GM08714 (cell line): ENCODE measurements at regions not wholly inside any gene's neighbourhood (a gene's known extent, or its start where the extent isn't known, plus 50 kb on each side); places are given as distances from the start of the nearest gene placed in this dataset.

Experiments used
- H3K4me3 ChIP-seq: fragments of 200-500 bp; sonication (Bioruptor generic); 2 replicates; pipeline ENCODE4 v1.5.1; 2014; ENCODE audit warnings: mild to moderate bottlenecking, low read length, inconsistent platforms
- ZNF274 ChIP-seq: IDR thresholded peaks from 2 replicates; pipeline ENCODE4 v1.6.1; 2012; ENCODE audit warnings: mild to moderate bottlenecking, low read depth, low read length

GRCh38 chr16:86962259-86962658 lies 354.9 kb downstream of the C16orf95 start:
- no peak for TF ChIP-seq ZNF274
- no peak overlapping the region for H3K4me3 ChIP-seq

DNA sequence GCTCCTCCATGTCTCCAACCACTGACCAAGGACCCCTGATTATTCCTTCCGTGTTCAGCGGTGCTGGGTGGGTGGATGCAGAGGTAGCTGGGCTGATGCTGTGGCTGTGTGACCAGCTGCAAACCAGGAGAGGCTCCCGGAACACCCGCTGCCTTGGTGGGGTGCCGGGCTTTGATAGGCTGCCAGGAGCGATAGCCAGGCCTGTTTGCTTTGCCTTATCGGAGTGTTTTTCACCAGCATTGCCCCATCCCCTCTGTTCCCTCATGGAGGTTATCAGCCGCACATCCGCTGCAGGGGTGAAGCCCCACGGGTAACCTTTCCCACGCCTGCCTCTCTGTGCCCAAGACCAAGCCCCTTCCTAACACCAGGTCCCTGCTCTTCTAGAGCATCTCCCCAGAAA lies 354.3 kb downstream of the C16orf95 start:
- no peak for TF ChIP-seq ZNF274

GRCh38 chr16:86963600-86964575 lies 353.3 kb downstream of the C16orf95 start:
- H3K4me3 ChIP-seq, result no peak overlapping the region
- TF ChIP-seq ZNF274, result no peak

More for the DNA sequence above, 354.3 kb downstream of the C16orf95 start:
- H3K4me3 ChIP-seq, result no peak overlapping the region

DNA sequence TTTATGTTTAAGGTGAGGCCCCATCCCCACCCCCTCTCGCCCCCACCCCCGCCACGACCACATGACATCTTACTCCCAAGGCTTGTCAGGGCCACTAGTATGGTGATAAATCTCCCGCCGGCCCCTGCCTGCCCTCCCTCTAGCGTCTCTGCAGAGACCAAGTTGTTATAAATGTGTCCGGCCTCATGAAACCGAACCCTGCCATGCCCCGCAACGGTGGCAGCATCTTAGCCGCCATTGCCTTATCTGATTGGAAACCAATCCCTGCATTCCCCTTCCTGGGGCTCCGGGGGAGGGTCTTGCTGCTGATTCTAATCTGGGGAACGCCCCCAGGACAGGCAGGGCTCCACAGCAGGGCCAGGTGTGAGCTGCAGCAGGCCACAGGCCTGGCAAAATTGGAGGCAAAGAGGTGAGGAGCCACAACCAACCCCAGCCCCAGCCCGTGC lies 352.4 kb downstream of the C16orf95 start:
- no peak overlapping the region for H3K4me3 ChIP-seq
- TF ChIP-seq ZNF274, result no peak

DNA sequence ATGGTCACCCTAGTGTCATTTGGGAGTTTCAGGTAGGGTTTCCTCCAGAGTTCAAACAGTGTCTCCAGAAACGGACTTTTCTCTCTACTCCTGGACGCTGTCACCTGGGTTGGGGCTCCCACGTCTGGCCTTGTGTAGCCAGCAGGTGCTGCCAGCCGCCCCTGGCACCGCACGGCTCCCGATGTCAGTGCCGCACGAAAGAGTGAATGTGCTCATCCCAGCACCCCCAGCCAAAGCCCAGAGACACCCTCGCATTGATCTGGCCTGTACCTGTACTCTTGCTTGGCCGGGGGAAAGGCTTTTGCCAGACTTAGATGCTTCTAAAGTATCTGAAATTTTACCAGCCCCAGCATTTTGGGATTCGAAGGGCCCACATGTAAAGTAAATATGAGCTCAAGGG lies 351.9 kb downstream of the C16orf95 start:
- no peak overlapping the region for H3K4me3 ChIP-seq
- TF ChIP-seq ZNF274, result no peak

- H3K4me3 ChIP-seq, result no peak overlapping the region
- TF ChIP-seq ZNF274, result no peak
These were observed 351.2 kb downstream of the C16orf95 start for GRCh38 chr16:86965840-86966550.

DNA sequence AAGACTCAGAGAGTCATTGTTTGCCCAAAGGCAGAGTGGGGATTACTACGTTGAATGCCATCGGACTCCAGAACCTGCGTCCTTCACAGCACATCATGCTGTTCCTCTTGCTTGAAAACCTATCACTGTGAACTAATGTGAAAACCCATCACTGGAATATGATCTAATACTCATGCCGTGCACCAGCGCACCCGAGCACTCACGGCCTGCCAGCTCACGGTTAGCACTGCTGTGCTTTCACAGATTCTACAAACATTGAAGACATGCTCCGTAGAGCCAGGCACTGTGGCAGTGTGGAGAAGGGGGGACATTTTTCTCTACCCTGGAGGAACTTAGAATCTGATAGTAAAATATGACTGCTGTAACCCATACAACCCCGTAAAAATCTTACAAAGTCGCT lies 350.4 kb downstream of the C16orf95 start:
- no peak overlapping the region for H3K4me3 ChIP-seq
- TF ChIP-seq ZNF274, result no peak

GRCh38 chr16:86968866-86969265 lies 348.3 kb downstream of the C16orf95 start:
- no peak for TF ChIP-seq ZNF274
- no peak overlapping the region for H3K4me3 ChIP-seq

DNA sequence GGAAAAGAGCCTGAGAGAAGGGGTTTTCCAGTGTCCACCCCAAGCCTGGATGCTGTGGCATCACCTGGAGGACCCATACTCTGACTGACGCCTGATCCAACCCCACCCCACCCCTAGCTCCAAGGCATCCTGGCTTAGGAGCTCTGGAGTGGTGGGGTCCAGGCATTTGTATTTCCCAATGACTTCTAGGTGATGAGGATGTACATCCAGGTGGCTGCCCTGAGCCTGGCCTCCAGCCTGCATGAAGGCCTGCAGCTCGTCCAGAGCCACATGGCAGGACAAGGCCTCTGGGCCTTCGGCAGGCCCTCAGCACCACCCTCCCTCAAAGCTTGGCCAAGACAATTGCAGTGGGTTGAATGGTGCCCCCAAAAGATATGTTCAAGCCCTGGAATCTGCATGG lies 347.5 kb downstream of the C16orf95 start:
- TF ChIP-seq ZNF274, result no peak
- H3K4me3 ChIP-seq, result no peak overlapping the region

GRCh38 chr16:86970279-86970678 lies 346.9 kb downstream of the C16orf95 start:
- no peak for TF ChIP-seq ZNF274

DNA sequence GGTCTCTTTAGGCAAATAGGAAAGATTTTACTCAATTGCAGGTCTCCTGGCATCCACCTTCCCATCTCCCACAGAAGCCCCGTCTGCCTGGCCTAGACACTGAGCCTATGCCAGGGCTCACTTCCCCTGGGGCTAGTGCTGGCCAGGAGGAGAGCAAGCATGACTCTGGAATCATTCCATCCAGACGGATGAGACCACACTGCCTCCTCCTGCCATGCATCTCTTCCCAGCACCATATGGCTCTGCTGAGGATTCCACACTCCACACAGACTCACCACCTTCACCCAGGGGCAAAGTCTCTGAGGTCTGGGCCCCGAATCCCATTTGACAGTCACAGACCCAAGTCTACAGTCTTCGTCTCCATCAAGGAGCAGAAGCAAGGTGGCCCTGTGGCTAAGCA lies 346.5 kb downstream of the C16orf95 start:
- TF ChIP-seq ZNF274, result no peak
- no peak overlapping the region for H3K4me3 ChIP-seq

More at GRCh38 chr16:86970279-86970678, 346.9 kb downstream of the C16orf95 start:
- H3K4me3 ChIP-seq, result no peak overlapping the region

- no peak overlapping the region for H3K4me3 ChIP-seq
- no peak for TF ChIP-seq ZNF274
These were observed 345.9 kb downstream of the C16orf95 start for GRCh38 chr16:86971251-86971650.

DNA sequence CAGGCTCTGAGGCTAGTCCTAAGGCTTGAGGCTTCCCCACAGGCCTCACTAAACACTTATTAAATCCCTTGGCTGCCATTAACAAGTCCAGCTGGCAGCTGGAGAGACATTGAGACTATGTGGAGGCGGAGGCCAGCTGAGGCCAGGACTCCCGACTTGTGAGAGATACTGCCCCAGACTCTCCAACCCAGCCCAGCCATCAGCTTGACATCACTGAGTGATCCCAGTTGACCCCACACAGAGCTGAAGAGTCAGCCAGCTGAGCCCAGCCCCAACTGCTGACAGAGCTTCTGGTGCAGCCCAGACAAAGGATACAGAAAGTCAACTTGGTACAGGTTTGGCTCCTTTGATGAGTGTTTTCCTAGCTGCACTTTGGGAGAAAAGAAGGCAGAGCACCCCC lies 343.1 kb downstream of the C16orf95 start:
- no peak overlapping the region for H3K4me3 ChIP-seq
- TF ChIP-seq ZNF274, result no peak

DNA sequence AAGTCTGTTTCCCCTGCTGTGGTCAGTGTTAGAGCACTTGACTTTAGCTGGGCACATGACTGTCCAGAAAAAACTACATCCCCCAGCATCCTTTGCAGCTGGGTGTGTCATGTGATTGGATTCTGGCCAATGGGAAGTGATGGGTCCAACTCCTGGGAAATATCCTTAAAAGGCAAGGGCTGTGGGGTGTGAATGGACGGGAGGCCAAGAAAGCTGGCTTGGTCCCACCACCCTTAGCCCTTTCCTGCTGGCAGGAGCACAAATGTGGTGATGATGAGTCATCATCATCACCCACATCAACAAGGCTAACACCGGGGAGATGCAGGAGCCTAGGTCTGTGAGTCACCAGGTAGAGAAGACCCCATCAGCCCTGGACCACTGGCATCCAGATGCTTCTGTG lies 341.7 kb downstream of the C16orf95 start:
- no peak overlapping the region for H3K4me3 ChIP-seq
- TF ChIP-seq ZNF274, result no peak

- no peak for TF ChIP-seq ZNF274
- no peak overlapping the region for H3K4me3 ChIP-seq
These were observed 340.0 kb downstream of the C16orf95 start for GRCh38 chr16:86977076-86977676.
